Omental fat pad (tissue), 3 donors: ENCODE measurements at regions not wholly inside any gene's neighbourhood (a gene's known extent, or its start where the extent isn't known, plus 50 kb on each side); places are given as distances from the start of the nearest gene placed in this dataset.
A peak's percentile ranks its signal among the peaks of the same experiment; 100 is the strongest.
"Not testable (repeated sequence)": the region's sequence is repeated elsewhere in the genome, so short reads cannot be mapped to it uniquely, and the experiment has no call there.

ENCODE experiments used
- ATAC-seq: fragments of 150-250 bp; one replicate; pipeline ENCODE4 v1.9.1; 2016; ENCODE audit warnings: mild to moderate bottlenecking, moderate library complexity; ENCODE audit not compliant: low FRiP score
- DNase-seq: peaks from one replicate; pipeline ENCODE4 v3.0.0-alpha.2; 2019; ENCODE audit warnings: low spot score
- TF ChIP-seq, protein P1 (sequence below), 3 donors: fragments of 450-650 bp; IDR thresholded peaks; one replicate each; pipeline ENCODE4 v1.5.1; 2016 to 2017; ENCODE audit warnings: antibody characterized with exemption in 3 of 3, mild to moderate bottlenecking in 3 of 3, moderate library complexity in 2 of 3

DNA sequence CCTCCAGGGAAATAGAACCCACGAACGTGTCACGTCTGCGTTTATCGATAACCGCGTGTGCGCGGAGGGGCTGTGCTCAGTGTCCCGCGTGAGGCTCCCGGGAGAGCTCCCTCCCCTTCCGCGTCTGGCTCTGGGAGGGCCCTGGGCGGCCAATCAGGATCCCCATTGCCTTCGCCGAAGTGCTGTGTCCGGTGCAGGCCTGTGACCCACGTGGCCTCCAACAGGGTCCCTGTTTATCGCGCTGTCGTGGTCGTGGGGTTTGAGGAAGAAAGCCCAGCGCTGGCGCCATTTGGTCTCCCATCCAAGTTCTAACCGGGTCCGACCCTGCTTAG lies 345.6 kb downstream of the ADGRD1 start:
- ATAC-seq, result peak; percentile 54
- not testable (repeated sequence) for DNase-seq

DNA sequence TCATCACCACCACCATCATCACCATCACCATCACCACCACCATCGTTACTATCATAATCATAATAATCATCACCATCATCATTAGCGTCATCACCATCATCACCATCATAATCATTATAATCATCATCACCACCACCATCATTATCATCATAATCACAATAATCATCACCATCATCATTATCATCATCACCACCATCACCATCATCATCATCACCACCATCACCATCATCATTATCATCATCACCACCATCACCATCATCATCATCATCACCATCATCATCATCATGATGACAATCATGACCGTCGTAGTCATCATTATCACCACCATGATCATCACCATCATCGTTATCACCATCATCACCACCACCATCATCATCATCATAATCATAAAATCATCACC lies 349.9 kb downstream of the ADGRD1 start:
- DNase-seq, ATAC-seq: not testable (repeated sequence)

DNA sequence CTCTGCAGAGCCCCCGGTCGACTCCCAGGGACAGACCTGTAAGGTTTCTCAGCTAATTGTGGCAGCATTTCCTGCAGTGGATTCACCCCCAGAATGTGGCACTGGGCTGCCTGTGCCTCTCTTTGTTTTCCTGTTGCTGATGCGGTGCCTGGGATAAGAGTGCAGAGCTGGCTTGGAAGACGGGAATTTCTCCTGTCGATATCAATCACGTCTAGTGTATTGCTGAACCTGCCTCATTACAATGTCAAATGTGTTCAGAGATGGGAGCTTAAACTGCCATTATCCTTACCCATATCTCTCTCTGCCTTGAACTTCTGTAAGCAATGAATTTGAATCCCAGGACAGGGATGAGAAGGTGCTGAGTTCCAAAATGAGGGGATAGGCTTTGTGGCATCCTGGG lies 350.9 kb downstream of the ADGRD1 start:
- not testable (repeated sequence) for ATAC-seq, DNase-seq

DNA sequence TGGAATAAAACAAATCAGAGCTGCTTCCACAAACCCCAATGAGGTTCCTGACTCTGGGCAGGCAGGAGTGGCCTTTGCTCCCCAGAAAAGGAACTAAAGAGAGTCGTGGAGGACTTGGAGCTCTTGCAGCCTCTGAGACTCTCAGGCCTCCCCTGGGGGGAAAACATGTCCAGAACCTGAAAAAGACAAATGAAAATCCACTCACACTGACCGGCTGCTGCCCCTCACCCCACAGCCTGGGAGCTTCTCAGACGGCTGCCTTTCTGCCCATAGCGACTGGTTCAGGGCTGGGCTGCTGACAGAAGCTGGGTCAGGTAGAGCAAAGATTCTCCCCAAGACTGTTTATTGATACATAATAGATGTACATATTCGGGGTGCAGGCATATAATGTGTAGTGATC lies 356.0 kb downstream of the ADGRD1 start:
- ATAC-seq, result no peak
- DNase-seq, result no peak
- TF ChIP-seq, protein P1, sequence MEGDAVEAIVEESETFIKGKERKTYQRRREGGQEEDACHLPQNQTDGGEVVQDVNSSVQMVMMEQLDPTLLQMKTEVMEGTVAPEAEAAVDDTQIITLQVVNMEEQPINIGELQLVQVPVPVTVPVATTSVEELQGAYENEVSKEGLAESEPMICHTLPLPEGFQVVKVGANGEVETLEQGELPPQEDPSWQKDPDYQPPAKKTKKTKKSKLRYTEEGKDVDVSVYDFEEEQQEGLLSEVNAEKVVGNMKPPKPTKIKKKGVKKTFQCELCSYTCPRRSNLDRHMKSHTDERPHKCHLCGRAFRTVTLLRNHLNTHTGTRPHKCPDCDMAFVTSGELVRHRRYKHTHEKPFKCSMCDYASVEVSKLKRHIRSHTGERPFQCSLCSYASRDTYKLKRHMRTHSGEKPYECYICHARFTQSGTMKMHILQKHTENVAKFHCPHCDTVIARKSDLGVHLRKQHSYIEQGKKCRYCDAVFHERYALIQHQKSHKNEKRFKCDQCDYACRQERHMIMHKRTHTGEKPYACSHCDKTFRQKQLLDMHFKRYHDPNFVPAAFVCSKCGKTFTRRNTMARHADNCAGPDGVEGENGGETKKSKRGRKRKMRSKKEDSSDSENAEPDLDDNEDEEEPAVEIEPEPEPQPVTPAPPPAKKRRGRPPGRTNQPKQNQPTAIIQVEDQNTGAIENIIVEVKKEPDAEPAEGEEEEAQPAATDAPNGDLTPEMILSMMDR (IDR thresholded peaks at IDR 0.05), result no peak

DNA sequence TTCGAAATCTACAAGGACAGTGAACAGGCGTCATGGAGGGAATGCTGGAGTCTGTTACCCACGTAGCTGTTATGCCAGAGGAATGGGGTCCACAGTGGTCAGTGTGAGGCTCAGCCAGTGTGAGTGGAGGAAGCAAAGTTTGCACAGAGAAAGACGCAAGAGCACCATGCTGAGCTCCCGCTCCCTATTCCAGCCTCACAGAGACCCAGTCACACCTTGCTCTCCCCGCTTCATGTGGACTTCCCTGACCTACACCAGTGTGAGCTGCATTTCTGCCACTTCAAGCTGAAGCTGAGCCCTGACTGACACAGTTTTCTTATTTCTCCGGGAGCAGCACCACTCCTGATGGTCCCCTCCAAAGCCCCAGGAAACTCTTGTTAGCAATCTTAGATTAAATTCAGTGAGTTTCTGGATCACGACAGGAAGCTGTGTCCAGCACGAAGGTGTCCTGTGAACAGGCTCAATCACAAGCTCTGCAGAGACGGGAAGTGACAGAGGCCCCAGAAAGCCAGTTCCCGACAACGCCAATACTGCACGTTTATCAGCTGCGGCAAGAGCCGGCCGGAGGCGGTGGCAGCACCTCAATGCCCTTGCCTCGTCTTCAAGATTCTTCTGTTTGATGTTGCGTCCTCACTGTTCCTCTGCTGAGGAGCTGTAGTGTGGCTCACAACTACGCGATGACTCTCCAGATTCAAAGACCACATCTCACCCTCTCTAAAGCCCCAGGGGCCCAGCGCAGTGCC lies 356.7 kb downstream of the ADGRD1 start:
- ATAC-seq, DNase-seq: not testable (repeated sequence)

DNA sequence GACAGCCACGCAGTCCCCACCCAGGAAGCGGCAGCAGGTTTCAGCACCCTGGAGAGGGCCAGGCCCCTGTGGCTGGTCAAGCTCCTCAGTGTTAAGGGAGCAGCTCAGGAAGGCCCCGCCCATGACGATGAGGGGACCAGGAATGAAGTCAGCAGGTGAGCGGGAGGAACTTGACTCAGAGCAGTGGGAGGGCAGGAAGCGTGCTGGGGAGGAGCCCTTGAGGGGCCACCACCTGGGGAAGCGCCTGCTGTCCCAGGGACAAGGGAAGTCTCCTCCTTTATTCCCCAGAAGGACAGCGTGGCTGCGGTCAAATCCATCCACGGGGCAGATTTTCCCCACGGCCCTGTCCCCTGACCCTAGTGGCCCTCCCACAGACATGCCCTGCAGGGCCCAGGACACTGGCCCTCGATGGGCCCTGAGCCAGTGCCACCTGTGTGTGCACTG lies 357.6 kb downstream of the ADGRD1 start:
- not testable (repeated sequence) for DNase-seq, ATAC-seq

DNA sequence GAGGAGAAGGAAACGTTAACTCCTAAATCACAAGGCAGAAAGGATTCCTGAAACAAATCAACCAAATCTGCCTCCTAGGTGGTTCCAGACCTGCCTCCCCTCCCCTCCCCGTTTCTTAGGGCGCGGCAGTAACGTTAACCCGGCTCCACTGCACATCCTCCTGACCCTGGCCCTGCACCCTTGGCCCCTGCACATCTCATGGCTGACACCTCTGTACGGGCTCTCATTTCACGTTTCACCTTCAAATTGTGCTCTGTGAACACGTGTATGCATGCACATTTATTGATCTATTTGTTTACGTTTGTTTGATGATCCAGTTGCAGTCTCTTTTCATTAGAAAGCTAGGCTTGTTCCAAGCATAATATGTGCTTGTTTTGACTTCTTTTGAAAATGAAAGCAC lies 358.1 kb downstream of the ADGRD1 start:
- no peak for ATAC-seq
- TF ChIP-seq, protein P1 (IDR thresholded peaks at IDR 0.05), result no peak
- DNase-seq, result no peak

DNA sequence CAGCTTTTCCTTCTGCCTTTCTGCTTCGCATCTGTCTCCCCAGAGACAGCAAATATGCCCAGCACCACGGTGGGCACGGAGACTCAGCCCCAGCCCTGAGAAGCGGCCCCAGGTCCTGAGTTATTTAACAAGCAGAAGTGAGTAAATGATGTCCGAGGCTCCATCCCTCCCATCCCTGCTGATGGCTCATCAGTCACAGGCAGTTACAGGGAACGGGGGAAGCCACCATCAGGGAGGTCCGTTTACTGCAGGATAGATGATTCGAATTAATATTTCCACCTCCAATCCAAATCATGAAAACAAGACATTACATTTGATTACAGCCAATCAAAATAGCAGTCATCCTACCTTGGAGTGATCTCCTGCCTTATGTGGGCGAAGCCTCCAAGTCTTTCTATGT lies 358.7 kb downstream of the ADGRD1 start:
- not testable (repeated sequence) for ATAC-seq, DNase-seq

DNA sequence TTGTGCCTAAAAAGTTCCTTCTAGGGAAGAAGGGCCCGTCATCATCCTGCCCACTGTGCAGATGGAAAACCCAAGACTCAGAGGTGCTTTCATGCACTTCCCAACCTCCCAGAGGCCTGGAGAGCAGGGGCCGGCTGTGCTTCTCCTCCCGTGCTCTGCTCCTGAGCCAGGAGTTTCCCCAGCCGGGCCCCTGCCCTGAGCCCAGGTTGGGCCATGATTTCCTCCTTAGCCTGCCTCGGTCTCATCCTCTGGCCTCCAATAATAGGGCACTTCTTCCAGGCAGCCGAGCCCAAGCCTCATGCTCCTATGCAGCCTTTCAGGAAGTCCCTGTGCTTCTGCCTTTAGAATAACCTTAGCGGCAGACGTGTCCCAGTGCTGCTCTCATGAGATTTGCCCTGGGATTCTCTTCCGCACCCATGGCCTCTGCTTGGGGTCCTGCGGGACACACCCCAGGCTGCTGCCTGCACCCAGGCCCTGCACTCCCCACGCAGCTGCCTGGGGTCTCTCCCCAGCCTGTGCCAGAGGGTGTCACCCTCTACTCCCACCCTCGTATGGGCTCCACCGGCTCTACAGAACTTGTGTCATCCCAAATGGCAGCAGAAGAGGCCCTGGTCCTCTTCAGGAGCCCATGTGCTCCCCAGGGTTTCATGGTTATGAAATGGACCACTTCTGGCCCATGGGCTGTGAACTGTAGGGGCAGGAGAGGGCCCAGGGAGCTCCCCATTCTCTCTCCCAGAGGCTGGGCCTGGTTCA lies 359.3 kb downstream of the ADGRD1 start:
- DNase-seq, result no peak

DNA sequence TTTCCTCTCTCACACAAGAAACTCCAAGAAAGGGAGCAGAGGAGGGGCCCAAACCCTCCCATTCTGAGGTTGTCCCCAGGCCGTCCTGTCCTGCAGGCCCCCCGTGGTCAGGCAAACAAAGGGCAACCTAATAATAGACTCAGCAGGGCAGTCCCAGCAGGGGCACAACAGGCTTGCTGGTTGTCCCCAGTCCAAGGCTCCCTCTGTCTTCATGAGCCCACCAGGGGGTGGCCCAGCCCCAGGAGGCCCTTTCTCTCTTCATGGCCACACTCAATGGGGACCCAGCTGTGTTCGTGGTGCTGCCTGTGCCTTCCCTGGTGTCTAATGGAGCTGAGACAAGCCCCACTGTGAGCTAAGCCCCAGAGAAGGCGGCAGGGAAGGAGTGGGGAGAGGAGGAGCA lies 359.9 kb downstream of the ADGRD1 start:
- TF ChIP-seq, protein P1 (IDR thresholded peaks at IDR 0.05), result no peak
- no peak for DNase-seq

More for the DNA sequence above, 359.3 kb downstream of the ADGRD1 start:
- no peak for ATAC-seq
- TF ChIP-seq, protein P1 (IDR thresholded peaks at IDR 0.05), result no peak

More for the DNA sequence above, 359.9 kb downstream of the ADGRD1 start:
- ATAC-seq, result no peak
